HG03159 (cell line): ENCODE measurements at regions not wholly inside any gene's neighbourhood (a gene's known extent, or its start where the extent isn't known, plus 50 kb on each side); places are given as distances from the start of the nearest gene placed in this dataset.
A peak's percentile ranks its signal among the peaks of the same experiment; 100 is the strongest.

Source experiments
- ATAC-seq: cut with Tn5 transposase; IDR thresholded peaks from one replicate; pipeline ENCODE4 v1.9.1; 2021; ENCODE audit warnings: mild to moderate bottlenecking, moderate library complexity; ENCODE audit not compliant: unreplicated experiment

- no peak for ATAC-seq
Measured at GRCh38 chr4:53780736-53781400, 189.6 kb upstream of the LNX1 start.

GRCh38 chr4:53779025-53779424 lies 187.7 kb upstream of the LNX1 start:
- no peak for ATAC-seq

GRCh38 chr4:53778155-53778554 lies 186.9 kb upstream of the LNX1 start:
- no peak for ATAC-seq

- no peak for ATAC-seq
Measured at GRCh38 chr4:53777244-53777984, 186.1 kb upstream of the LNX1 start.

- no peak for ATAC-seq
Measured at GRCh38 chr4:53776141-53776540, 184.9 kb upstream of the LNX1 start.

GRCh38 chr4:53775381-53775780 lies 184.1 kb upstream of the LNX1 start:
- ATAC-seq: no peak

GRCh38 chr4:53771326-53771725 lies 180.0 kb upstream of the LNX1 start:
- no peak for ATAC-seq

- no peak for ATAC-seq
Measured at GRCh38 chr4:53767482-53767881, 176.2 kb upstream of the LNX1 start.

GRCh38 chr4:53764761-53765490 lies 173.6 kb upstream of the LNX1 start:
- no peak for ATAC-seq

- ATAC-seq: no peak
Measured at GRCh38 chr4:53763813-53764597, 172.7 kb upstream of the LNX1 start.

GRCh38 chr4:53755656-53756055 lies 164.4 kb upstream of the LNX1 start:
- no peak for ATAC-seq

- ATAC-seq: no peak
Measured at GRCh38 chr4:53752124-53752523, 160.8 kb upstream of the LNX1 start.

- peak; percentile 98 for ATAC-seq
Measured at GRCh38 chr4:53748328-53748772, 157.1 kb upstream of the LNX1 start.

GRCh38 chr4:53747401-53747800 lies 156.1 kb upstream of the LNX1 start:
- no peak for ATAC-seq

- no peak for ATAC-seq
Measured at GRCh38 chr4:53744446-53745160, 153.3 kb upstream of the LNX1 start.

GRCh38 chr4:53734584-53735353 lies 143.5 kb upstream of the LNX1 start:
- no peak for ATAC-seq

- no peak for ATAC-seq
Measured at GRCh38 chr4:53734182-53734581, 142.9 kb upstream of the LNX1 start.

GRCh38 chr4:53732661-53733060 lies 141.4 kb upstream of the LNX1 start:
- ATAC-seq: no peak

GRCh38 chr4:53730031-53730805 lies 138.9 kb upstream of the LNX1 start:
- ATAC-seq: no peak
